GM10266 (cell line): ENCODE measurements at regions not wholly inside any gene's neighbourhood (a gene's known extent, or its start where the extent isn't known, plus 50 kb on each side); places are given as distances from the start of the nearest gene placed in this dataset.

Experiments used
- DNase-seq: peaks from one replicate; pipeline ENCODE4 v3.0.0; 2012; ENCODE audit errors: extremely low spot score
- TF ChIP-seq, protein P1 (sequence below): IDR thresholded peaks from 2 replicates; pipeline ENCODE4 v1.5.1; 2012; ENCODE audit warnings: mild to moderate bottlenecking, low read depth; ENCODE audit not compliant: control insufficient read depth, insufficient read depth; ENCODE audit errors: missing control alignments

- TF ChIP-seq, protein P1, sequence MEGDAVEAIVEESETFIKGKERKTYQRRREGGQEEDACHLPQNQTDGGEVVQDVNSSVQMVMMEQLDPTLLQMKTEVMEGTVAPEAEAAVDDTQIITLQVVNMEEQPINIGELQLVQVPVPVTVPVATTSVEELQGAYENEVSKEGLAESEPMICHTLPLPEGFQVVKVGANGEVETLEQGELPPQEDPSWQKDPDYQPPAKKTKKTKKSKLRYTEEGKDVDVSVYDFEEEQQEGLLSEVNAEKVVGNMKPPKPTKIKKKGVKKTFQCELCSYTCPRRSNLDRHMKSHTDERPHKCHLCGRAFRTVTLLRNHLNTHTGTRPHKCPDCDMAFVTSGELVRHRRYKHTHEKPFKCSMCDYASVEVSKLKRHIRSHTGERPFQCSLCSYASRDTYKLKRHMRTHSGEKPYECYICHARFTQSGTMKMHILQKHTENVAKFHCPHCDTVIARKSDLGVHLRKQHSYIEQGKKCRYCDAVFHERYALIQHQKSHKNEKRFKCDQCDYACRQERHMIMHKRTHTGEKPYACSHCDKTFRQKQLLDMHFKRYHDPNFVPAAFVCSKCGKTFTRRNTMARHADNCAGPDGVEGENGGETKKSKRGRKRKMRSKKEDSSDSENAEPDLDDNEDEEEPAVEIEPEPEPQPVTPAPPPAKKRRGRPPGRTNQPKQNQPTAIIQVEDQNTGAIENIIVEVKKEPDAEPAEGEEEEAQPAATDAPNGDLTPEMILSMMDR, result no peak
- DNase-seq, result no peak
Measured at GRCh38 chr2:191557841-191558240, 120.1 kb upstream of the NABP1 start.

GRCh38 chr2:191559569-191559968, 118.4 kb upstream of the NABP1 start:
- DNase-seq, result no peak
- TF ChIP-seq, protein P1, result no peak

DNA sequence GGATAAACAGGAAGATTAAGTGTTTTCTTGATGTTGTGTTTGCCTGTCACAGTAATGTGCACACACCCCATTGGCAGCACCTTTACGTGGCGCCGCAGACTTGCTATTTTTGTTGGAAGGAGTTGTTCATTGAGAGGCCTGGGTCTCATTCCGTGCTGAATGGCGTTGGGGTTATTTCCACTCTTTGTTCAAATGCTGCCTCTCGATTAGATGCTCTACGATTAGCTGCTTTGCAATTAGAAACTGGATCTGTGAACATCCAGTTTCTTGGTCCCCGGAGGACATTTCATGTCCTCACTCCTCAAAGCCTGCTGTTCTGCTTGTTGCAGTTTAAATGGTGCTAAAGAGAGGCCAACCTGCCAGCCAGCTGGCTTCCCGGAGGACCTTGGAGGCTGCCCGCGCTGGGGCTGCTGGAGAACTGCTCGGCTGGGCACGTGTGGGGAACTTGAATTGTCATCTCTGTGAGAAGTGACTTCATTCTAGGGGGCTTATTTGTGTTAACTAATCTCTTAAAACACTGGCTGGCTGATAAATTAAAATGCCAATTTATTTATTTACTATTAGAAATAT, 117.4 kb upstream of the NABP1 start:
- TF ChIP-seq, protein P1, result no peak

GRCh38 chr2:191565120-191565519, 112.8 kb upstream of the NABP1 start:
- TF ChIP-seq, protein P1, result no peak
- no peak for DNase-seq

More for the DNA sequence above, 117.4 kb upstream of the NABP1 start:
- no peak for DNase-seq

DNA sequence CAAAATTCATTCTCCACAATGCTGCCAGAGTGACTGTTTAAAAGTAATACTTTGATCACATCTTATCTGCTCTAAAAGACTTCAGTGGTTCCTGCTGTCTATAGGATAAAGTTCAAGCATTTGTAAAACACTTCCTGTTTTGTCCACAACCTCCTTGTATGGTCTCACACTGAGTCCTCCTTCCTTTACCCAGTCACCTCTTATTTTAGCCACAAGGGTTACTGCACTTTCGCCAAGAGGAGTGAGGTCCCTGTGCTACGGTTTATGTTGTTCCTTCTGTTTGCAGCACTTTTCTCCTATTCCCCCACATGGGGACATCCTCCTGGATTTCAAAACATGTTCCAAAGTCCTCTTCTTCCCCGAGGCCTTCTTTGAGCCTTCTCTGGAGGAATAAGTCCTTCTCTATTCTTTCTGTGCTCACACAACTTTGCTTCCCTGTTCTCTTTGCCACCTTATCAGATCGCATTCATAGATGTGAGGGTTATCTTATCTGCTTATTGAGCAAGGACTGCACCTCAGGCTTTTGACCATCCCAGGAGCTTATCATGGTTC, 112.2 kb upstream of the NABP1 start:
- TF ChIP-seq, protein P1, result no peak
- DNase-seq, result no peak

DNA sequence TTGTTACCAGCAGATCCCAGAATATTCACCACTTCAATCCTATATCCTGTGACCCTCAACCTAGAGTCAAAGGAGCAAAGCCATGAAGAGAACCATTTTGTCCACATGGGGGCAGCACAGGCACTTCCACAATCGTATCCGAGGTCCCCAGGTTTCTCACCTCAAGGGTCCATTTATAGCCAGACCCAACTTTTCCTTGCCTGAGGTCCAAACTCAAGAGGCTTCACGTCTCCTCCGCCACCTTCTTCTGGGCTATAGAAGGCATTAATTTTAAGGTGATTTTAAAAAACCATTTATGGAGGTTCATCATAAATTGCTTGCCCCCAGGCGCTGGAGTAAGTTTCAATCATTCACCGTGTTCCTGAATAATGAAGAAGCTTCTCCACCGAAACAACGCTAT, 111.6 kb upstream of the NABP1 start:
- peak; percentile 55 for DNase-seq
- TF ChIP-seq, protein P1, result peak; percentile 77

DNA sequence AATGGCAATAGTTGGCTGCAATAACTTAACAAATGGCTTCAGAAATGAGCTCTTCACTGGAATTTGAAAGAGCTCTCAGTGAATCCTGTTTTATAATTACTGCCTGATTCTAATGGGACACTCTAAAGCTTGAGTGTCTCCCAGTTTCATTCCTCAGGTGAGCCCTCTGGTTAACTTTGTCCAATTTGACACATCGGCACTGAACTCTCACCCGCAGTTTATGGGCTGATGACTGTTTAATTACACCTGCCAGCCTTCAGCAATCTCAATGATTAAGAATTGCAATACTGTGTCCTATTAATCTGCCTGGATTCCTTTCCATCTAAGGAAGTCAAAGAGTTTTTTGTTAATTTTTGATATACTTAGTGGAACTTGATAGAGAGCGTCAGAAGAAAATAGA, 110.7 kb upstream of the NABP1 start:
- DNase-seq, result no peak
- TF ChIP-seq, protein P1, result no peak
